Keratinocyte (primary cell): ENCODE measurements at regions not wholly inside any gene's neighbourhood (a gene's known extent, or its start where the extent isn't known, plus 50 kb on each side); places are given as distances from the start of the nearest gene placed in this dataset.

ENCODE experiments used
- EZH2 ChIP-seq: IDR thresholded peaks from one replicate; pipeline ENCODE4 v1.6.1; 2012; ENCODE audit warnings: inconsistent platforms, mild to moderate bottlenecking, low read length, moderate library complexity
- TF ChIP-seq, protein P1 (sequence below), 3 experiments: IDR thresholded peaks in 1 of 3; conservative IDR thresholded peaks in 1 of 3; optimal IDR thresholded peaks in 1 of 3; 2 replicates in 2 of 3; 3 replicates in 1 of 3; pipeline versions ENCODE3 to v1.5.1; 2011; ENCODE audit warnings: low read length in 3 of 3, mild to moderate bottlenecking in 3 of 3, moderate library complexity in 2 of 3, control low read depth in 1 of 3, inconsistent platforms in 1 of 3; ENCODE audit not compliant: insufficient read depth in 2 of 3; ENCODE audit errors: extremely low read depth in 1 of 3

DNA sequence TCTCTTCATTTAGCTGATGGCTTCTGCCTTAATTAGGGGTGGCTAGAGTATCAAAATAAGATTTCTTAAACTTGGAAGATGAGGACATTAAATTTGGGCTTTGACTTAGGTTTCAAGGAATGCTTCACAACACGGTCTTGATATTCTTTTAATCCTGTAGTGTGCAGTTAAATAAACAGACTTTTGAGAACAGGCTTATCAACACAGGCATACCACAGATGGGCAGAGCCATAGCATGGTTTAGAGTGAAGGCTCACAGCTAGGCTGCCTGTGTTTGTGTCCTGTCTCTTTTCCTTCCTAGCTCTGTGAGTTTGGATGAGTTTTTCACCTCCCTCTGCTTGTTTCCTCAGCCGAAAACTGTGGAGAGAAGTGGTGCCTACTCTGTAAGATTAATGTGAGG is 102.3 kb upstream of the IPO9 start:
- TF ChIP-seq, protein P1, sequence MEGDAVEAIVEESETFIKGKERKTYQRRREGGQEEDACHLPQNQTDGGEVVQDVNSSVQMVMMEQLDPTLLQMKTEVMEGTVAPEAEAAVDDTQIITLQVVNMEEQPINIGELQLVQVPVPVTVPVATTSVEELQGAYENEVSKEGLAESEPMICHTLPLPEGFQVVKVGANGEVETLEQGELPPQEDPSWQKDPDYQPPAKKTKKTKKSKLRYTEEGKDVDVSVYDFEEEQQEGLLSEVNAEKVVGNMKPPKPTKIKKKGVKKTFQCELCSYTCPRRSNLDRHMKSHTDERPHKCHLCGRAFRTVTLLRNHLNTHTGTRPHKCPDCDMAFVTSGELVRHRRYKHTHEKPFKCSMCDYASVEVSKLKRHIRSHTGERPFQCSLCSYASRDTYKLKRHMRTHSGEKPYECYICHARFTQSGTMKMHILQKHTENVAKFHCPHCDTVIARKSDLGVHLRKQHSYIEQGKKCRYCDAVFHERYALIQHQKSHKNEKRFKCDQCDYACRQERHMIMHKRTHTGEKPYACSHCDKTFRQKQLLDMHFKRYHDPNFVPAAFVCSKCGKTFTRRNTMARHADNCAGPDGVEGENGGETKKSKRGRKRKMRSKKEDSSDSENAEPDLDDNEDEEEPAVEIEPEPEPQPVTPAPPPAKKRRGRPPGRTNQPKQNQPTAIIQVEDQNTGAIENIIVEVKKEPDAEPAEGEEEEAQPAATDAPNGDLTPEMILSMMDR (optimal IDR thresholded peaks at IDR 0.05 in 1 of 3, IDR thresholded peaks at IDR 0.05 in 1 of 3, conservative IDR thresholded peaks at IDR 0.05 in 1 of 3; ENCODE audit: extremely low read depth in 1 of 3, insufficient read depth in 2 of 3, low read length in 3 of 3), result no peak
- TF ChIP-seq EZH2, result no peak
